GM13976 (cell line): ENCODE measurements at regions not wholly inside any gene's neighbourhood (a gene's known extent, or its start where the extent isn't known, plus 50 kb on each side); places are given as distances from the start of the nearest gene placed in this dataset.

Experiments used
- DNase-seq: peaks from one replicate; pipeline ENCODE4 v3.0.0; 2012; ENCODE audit warnings: low spot score
- CTCF ChIP-seq: IDR thresholded peaks from 2 replicates; pipeline ENCODE4 v1.5.1; 2012; ENCODE audit warnings: borderline replicate concordance, mild to moderate bottlenecking; ENCODE audit not compliant: insufficient read depth; ENCODE audit errors: extremely low read depth, missing control alignments, control extremely low read depth
- in situ Hi-C: fragments of 300-500 bp; cut with MboI; formaldehyde crosslinking; loops from one replicate; pipeline ENCODE4 v1.12.0; 2022; ENCODE audit warnings: low sequenced_read_pairs, mixed read lengths, inconsistent platforms; ENCODE audit not compliant: unreplicated experiment

- in situ Hi-C loops: no loop called here
- no peak for TF ChIP-seq CTCF
- no peak for DNase-seq
These were observed 232.3 kb upstream of the SEMA6D start for GRCh38 chr15:47484997-47485396.

GRCh38 chr15:47485419-47485818, 231.9 kb upstream of the SEMA6D start:
- in situ Hi-C loops: no loop called here
- no peak for TF ChIP-seq CTCF
- no peak for DNase-seq

- in situ Hi-C loops: no loop called here
- TF ChIP-seq CTCF: no peak
- no peak for DNase-seq
These were observed 231.3 kb upstream of the SEMA6D start for GRCh38 chr15:47486040-47486439.

GRCh38 chr15:47492195-47492594, 225.1 kb upstream of the SEMA6D start:
- no peak for TF ChIP-seq CTCF
- in situ Hi-C loops: no loop called here
- no peak for DNase-seq

GRCh38 chr15:47493357-47494247, 223.7 kb upstream of the SEMA6D start:
- no peak for DNase-seq
- TF ChIP-seq CTCF: no peak
- in situ Hi-C loops: no loop called here

- no peak for TF ChIP-seq CTCF
- in situ Hi-C loops: no loop called here
- no peak for DNase-seq
These were observed 220.7 kb upstream of the SEMA6D start for GRCh38 chr15:47496343-47497185.
